ENCODE measurements at regions not wholly inside any gene's neighbourhood (a gene's known extent, or its start where the extent isn't known, plus 50 kb on each side); places are given as distances from the start of the nearest gene placed in this dataset.

DNA sequence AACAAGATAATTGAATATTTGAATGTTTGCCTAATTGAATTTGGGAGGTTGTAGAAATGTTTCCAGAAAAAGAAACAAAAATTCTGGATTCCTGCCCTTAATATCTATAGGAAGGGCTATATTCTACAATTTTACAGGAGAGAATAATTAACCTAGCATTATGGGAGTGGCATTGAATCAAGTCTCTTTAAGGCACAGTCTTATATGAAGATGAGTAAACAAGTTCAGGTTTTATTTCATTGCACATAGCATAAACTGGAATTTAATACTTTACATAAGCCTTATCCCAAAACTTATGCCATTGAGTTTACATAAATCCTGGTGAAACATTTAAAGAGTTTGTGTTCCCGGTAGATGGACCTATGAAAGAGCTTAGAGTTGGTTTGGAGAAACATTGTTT lies 138.1 kb upstream of the ADAMTSL1 start:
- no peak for DNase-seq (ENCODE audit: low read depth)
- TF ChIP-seq, protein P1, sequence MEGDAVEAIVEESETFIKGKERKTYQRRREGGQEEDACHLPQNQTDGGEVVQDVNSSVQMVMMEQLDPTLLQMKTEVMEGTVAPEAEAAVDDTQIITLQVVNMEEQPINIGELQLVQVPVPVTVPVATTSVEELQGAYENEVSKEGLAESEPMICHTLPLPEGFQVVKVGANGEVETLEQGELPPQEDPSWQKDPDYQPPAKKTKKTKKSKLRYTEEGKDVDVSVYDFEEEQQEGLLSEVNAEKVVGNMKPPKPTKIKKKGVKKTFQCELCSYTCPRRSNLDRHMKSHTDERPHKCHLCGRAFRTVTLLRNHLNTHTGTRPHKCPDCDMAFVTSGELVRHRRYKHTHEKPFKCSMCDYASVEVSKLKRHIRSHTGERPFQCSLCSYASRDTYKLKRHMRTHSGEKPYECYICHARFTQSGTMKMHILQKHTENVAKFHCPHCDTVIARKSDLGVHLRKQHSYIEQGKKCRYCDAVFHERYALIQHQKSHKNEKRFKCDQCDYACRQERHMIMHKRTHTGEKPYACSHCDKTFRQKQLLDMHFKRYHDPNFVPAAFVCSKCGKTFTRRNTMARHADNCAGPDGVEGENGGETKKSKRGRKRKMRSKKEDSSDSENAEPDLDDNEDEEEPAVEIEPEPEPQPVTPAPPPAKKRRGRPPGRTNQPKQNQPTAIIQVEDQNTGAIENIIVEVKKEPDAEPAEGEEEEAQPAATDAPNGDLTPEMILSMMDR (conservative IDR thresholded peaks at IDR 0.05; ENCODE audit: control insufficient read depth, insufficient read depth, low read depth, low read length) = no peak
- no peak overlapping the region for H3K4me3 ChIP-seq (ENCODE audit: control insufficient read depth, low read depth, low read length)

DNA sequence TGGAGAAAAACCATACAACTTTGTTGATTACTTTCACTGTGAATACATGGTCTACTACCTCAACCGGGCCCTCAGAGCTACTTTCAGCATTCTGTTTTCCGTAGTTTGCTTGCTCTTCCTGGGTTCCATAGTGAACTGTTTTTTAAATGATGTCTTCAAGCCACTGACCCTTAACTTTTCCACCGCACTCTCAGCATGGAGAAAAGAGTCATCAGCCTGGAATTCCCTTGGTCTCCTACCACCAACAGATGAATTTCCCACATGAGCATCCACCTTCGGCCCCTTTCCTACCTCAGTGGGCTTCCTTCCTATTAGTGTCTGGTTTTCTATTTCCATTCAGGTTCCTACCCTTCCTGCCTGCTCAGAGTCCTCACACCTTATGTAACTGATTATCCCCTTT lies 135.9 kb upstream of the ADAMTSL1 start:
- peak; percentile 7 for DNase-seq (ENCODE audit: low read depth)
- TF ChIP-seq, protein P1 (conservative IDR thresholded peaks at IDR 0.05; ENCODE audit: control insufficient read depth, insufficient read depth, low read depth, low read length) = no peak
- H3K4me3 ChIP-seq (ENCODE audit: control insufficient read depth, low read depth, low read length) = no peak overlapping the region

DNA sequence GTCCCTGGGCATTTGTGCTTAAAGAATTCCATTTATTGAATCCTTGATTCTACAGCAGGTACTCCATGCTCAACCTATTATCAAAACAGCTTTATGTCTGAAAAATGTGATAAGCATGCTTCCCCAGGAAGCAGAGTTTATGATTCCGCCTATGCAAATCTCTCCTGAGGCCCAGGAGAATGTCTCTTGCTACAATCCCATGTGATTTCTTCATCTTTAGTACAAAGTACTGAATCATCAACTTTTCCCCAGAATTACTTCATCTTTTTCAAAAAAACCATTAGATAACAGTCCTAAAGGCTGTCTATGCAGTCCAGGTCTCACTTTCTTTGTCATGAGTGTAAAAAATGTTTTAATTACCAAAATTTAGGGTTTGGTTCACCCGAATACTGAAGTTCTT lies 130.2 kb upstream of the ADAMTSL1 start:
- H3K4me3 ChIP-seq (ENCODE audit: control insufficient read depth, low read depth, low read length) = no peak overlapping the region
- peak; percentile 70 for DNase-seq (ENCODE audit: low read depth)
- TF ChIP-seq, protein P1 (conservative IDR thresholded peaks at IDR 0.05; ENCODE audit: control insufficient read depth, insufficient read depth, low read depth, low read length) = no peak

DNA sequence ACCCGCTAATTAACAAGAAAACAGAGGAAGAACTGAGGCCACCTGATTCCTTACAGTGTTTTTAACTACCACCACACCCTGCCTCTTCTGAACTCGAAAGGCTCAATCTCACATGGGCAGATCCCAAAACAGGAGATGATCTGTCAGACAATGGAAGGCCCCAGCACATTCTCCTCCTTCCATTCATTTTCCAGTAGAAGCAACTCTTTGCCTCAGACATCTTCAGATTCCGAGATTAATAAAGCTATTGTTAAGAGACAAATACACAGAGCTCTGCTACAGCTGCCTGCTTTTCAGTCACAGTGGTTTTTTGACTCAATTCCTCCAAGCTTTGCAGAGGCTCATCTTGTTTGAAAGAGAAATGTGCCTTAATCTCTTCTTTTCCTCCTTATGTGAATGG lies 127.2 kb upstream of the ADAMTSL1 start:
- DNase-seq (ENCODE audit: low read depth) = no peak
- H3K4me3 ChIP-seq (ENCODE audit: control insufficient read depth, low read depth, low read length) = no peak overlapping the region
- TF ChIP-seq, protein P1 (conservative IDR thresholded peaks at IDR 0.05; ENCODE audit: control insufficient read depth, insufficient read depth, low read depth, low read length) = no peak

DNA sequence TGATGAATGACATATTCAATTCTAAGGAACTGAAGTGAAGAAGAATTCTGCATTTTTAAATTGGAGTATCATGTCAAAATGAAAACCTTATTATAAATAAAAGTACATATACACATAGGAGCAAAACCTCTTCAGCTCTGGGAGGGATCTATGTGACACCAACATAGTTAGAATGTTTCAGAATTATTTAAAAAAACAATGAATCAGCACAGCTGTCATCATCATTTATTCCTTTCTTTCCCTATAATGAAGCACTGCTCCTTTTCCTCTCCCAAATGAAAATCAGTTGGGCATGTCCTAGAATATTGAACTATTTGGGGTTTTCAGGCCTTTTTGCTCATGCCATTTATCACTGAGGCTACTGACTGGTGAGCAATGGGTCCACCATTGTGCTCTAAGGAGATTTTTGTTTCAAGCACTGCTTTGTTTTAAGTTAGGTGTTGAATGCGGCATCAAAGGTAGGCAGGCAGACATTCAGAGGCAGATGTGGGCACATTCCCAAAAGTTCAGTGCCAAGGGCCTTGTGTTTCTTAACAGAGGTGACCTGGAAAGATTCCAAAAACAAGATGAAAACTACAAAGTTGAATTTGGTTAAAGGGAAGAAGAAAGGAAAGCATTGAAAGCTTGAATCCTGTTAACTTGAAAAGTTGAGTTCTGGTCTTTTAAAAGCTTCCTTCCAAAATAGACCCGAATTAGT lies 126.4 kb upstream of the ADAMTSL1 start:
- no peak overlapping the region for H3K4me3 ChIP-seq (ENCODE audit: control insufficient read depth, low read depth, low read length)
- TF ChIP-seq, protein P1 (conservative IDR thresholded peaks at IDR 0.05; ENCODE audit: control insufficient read depth, insufficient read depth, low read depth, low read length) = no peak
- DNase-seq (ENCODE audit: low read depth) = peak; percentile 24

DNA sequence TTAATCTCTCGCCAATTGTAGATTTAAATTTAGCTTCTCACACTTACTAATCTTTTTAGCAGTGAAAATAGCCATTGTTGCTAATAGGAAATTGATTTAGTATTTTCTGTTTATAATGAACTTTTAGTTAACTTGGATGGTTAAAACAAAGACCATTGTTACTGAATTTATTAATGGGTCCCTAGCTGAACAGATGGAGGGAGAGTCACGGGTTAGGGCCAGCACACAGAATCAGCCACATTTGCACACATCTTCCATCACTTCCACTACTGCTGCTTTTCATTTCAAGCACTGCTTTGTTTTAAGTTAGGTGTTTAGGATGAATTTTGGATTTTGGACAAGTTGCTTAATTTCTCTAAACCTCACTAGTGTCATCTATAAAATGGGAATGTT lies 125.9 kb upstream of the ADAMTSL1 start:
- no peak overlapping the region for H3K4me3 ChIP-seq (ENCODE audit: control insufficient read depth, low read depth, low read length)
- TF ChIP-seq, protein P1 (conservative IDR thresholded peaks at IDR 0.05; ENCODE audit: control insufficient read depth, insufficient read depth, low read depth, low read length) = no peak
- DNase-seq (ENCODE audit: low read depth) = no peak

DNA sequence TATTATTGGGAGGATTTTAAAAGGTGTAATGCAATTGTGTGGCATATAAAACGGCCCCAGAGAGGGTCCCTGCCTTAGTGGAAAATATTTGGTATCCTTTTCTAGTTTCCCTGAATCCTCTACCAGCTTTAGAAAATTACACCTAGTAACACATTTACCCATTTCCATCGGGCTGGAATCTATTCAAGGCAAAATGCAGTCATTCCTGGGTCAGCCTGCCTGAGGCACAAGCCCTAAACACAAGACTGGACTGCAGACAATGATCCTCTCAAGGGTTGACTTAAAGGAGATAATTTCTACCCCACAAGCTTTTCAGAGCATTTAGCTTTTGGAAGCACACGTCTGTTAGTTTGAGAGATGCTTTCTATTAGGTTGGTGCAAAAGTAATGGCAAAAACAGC lies 124.4 kb upstream of the ADAMTSL1 start:
- DNase-seq (ENCODE audit: low read depth) = no peak
- TF ChIP-seq, protein P1 (conservative IDR thresholded peaks at IDR 0.05; ENCODE audit: control insufficient read depth, insufficient read depth, low read depth, low read length) = no peak

More for the DNA sequence above, 124.4 kb upstream of the ADAMTSL1 start:
- no peak overlapping the region for H3K4me3 ChIP-seq (ENCODE audit: control insufficient read depth, low read depth, low read length)
